Activated T-cell treated with anti-CD3 and anti-CD28 coated beads for 24 hours (primary cell): ENCODE measurements at regions not wholly inside any gene's neighbourhood (a gene's known extent, or its start where the extent isn't known, plus 50 kb on each side); places are given as distances from the start of the nearest gene placed in this dataset.
"Not testable (repeated sequence)": the region's sequence is repeated elsewhere in the genome, so short reads cannot be mapped to it uniquely, and the experiment has no call there.

Experiments used
- DNase-seq: peaks from one replicate; pipeline ENCODE4 v3.0.0-alpha.2; 2020; ENCODE audit warnings: low read depth

GRCh38 chr2:82098617-82099016 is 1794.1 kb upstream of the LRRTM1 start:
- DNase-seq: no peak

DNA sequence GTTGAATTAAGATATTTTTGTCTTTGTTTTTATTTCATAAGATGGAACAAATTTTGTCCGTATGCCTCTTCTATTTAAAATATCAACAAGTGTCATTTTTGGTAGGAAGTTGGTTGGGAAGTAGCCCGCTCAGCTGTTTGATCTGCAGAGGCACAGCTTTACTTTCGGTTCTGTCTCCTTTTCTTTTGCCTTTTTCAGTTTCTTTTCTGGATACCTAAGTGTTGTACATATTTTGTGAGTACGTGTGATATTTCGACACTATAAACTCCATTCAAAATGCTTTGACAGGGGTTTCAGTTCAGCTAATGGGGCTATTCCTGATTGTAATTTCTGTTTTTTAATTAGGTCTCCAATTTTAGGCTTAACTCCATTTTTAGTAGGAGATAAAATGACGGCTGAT is 1785.0 kb upstream of the LRRTM1 start:
- DNase-seq: no peak

GRCh38 chr2:82084679-82085392 is 1780.3 kb upstream of the LRRTM1 start:
- DNase-seq: no peak

DNA sequence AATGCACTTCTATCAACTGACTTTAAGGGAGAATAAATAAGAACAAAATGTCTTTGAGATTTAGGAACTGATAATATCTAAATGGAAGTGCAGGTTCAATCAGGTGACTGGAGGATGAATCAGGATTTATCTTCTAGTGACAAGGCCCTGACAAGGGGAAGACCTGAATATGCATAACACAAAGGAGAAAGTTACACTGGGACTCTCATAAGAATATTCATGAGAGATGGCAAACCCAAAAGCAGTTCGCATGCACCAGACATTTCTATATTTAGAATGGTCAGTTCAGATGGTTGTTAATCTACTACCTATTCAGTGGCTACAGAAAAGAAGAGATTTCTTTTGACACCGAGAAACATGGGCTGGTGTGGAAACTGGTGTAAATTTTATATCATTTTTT is 1771.3 kb upstream of the LRRTM1 start:
- DNase-seq: no peak

- no peak for DNase-seq
Observed at GRCh38 chr2:82062463-82062862, 1757.9 kb upstream of the LRRTM1 start.

DNA sequence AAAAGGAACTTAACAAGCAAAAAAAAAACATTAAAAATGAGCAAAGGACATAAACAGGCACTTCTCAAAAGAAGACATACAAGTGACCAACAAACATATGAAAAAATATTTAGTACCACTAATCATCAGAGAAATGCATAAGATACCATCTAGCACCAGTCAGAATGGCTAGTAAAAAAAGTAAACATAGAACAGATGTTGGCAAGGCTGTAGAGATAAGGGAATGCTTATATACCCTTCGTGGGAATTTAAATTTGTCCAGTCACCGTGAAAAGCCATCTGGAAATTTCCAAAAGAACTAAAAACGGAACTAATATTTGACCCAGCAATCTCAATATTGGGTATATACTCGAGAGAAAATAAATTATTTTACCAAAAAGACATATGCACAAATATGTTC is 1751.3 kb upstream of the LRRTM1 start:
- no peak for DNase-seq

GRCh38 chr2:82043867-82044266 is 1739.3 kb upstream of the LRRTM1 start:
- DNase-seq: no peak

DNA sequence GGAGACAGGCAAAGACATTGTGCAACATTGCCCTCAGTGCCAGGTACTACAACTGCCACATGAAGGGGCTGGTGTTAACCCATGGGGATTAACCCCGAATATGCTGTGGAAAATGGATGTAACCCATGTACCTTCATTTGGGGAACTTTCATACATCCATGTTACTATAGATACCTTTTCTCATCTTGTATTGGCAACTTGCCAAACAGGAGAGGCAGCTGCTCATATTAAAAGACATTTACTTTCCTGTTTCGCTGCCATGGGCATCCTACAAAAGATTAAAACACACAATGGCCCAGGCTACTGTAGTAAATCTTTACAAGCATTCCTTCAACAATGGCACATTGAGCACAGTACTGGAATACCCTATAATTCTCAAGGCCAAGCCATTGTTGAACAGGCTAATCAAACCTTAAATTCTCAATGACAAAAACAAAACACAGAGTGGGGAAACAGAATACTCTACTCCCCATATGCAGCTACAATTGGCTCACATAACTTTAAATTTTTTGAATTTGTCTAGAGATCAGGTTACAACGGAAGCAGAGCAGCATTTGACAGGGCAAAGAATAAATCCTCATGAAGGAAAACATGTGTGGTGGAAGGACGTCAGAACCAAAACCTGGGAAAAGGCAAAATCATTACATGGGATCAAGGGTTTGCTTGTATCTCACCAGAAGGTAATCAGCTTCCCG is 1723.5 kb upstream of the LRRTM1 start:
- DNase-seq: no peak

DNA sequence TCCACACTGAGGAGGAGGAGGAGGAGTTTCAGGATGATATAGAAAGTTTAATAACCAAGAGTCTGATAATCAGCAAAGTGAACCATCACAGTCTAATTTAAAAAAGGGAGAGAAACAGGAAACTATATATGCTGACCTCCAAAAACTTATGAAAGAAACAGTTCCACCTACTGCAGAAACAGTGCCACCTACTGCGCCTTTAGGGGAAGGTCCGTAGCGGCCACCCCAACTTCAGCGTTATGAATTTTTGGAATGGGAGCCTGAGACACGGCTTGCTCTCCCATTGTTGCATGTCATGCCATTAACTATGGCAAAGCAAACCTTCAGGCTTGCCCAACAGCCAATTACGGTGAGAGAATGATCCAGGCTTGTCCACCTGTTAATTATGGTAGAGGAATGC is 1719.2 kb upstream of the LRRTM1 start:
- DNase-seq: no peak

DNA sequence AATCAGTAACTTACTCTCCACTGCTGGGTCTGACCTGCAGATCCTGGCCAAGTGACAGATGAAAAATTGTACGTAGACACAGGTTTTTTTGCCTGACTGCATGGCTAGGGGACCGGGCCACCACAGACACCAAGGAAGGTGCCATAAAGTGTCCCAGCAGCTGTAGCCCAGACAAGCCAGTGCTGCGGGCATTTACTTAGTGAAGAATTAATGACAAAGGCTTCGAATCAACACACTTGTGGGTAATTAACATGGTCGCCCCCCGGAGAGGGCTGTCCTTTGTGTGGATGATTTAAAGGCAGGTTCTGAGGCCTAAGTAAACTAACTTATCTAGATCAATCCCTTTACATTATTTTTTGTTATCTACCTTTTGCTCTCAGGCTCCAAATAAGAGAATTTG is 1709.1 kb upstream of the LRRTM1 start:
- no peak for DNase-seq

DNA sequence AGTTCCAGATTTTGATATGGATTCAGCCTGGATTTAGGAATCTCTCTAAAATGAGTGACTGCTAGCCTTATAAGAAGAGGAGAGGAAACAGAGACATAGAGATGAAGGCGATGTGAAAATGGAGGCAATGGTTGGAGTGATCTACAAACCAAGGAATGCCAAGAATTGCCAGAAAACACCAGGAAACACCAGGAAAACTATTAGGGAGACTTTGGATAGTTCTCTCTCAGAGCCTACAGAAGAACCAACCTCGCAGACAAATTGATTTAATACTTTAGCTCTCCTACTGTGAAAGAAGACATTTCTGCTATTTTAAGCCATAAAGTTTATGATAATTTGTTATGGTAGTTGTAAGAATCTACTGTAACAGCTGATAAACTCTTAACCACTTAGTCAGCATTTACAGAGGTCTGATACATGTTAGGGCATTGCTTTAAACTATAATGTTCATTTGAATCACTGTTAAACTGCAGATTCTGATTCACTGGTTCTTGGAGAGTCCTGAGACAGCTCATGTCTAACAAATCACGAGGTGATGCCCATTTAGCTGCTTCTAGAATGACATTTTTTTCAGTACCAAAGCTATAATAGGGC is 1702.6 kb upstream of the LRRTM1 start:
- DNase-seq: no peak

- not testable (repeated sequence) for DNase-seq
Observed at GRCh38 chr2:82005889-82006288, 1701.3 kb upstream of the LRRTM1 start.

- no peak for DNase-seq
Observed at GRCh38 chr2:82001614-82002013, 1697.1 kb upstream of the LRRTM1 start.

DNA sequence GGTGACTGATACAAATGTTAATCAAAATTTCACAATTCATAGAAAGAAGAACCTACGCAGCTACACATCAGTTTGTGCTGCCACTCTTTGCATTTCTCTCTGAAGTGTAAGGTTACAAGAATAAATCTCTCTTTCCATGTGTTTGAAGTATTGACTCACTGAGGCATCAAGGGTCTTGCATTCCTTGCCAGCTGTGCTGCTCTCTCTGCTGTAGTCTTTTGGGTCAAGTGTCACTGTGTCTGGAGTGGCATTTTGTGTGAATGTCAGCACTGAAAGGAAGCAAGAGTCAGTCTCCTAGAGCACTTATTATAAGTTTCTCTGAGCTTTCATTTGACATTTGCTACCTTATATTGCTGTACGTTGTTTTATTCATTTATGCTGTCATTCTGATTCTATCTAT is 1696.1 kb upstream of the LRRTM1 start:
- no peak for DNase-seq

DNA sequence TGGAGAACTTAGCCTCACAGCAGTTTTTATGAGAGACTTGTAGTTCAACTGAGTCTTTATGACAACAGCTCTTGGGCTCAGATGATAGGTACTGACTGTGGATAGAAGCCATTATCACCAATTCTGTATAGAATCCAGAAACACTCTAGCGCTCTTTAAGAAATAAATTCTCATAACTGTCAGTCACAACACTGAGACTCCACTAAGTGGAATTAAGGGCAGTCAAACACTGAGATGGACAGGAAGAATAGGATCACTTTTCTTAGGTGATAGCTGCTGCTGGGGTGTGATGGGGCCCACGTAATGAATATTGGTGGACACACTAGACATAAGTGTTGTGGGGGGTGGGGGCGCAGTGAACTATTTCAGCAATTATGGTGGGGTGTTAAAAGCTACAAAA is 1691.8 kb upstream of the LRRTM1 start:
- DNase-seq: no peak

DNA sequence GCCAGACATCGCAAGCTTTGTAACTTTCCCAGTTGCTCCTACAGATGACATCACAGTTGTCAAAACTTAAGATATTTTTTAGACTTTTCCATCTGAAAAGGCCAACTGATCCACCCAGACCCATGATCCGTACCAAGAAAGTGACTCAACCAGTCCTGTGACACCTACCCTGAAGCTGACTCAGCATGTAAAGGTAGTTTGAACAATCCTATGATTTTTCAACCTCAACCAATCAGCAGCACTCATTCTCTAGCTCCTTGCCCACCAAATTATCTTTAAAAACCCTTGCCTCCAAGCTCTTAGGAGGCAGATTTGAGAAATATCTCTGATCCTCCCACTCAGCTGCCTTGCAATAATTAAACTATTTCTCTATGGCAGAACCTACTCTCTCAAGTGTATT is 1686.7 kb upstream of the LRRTM1 start:
- no peak for DNase-seq

- no peak for DNase-seq
Observed at GRCh38 chr2:81987370-81987769, 1682.8 kb upstream of the LRRTM1 start.

GRCh38 chr2:81984969-81985637 is 1680.6 kb upstream of the LRRTM1 start:
- DNase-seq: no peak

- no peak for DNase-seq
Observed at GRCh38 chr2:81981585-81981984, 1677.0 kb upstream of the LRRTM1 start.

GRCh38 chr2:81979086-81979485 is 1674.5 kb upstream of the LRRTM1 start:
- DNase-seq: no peak

GRCh38 chr2:81976998-81977397 is 1672.4 kb upstream of the LRRTM1 start:
- DNase-seq: no peak

DNA sequence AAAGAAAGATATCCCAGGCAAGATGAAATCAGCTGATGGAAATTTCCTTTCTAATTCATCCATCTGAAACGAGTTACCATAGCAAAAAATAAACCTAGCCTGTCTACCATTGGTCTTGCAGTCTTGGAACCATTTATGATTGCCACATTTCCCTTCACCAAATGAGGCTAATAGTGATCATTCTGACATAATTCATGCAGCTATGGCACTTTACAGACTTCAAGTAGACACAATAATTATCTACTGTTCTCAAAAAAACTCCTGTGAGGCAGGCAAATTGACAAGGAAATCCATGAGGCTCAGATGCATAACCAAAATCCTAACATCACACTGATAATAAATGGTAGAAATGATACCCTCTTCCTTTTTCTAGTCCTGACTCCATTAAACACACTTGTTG is 1669.7 kb upstream of the LRRTM1 start:
- no peak for DNase-seq

GRCh38 chr2:81942876-81943275 is 1638.3 kb upstream of the LRRTM1 start:
- no peak for DNase-seq
